AG04450 (cell line): ENCODE measurements at regions not wholly inside any gene's neighbourhood (a gene's known extent, or its start where the extent isn't known, plus 50 kb on each side); places are given as distances from the start of the nearest gene placed in this dataset.

ENCODE experiments used
- CTCF ChIA-PET: fragments of 300-600, 350-600 bp; formaldehyde crosslinking; extraction: SDS; loops from one replicate; lab custom pipeline; 2022; ENCODE audit warnings: antibody characterized with exemption, inconsistent platforms; lab: Charles Lee
- POLR2A ChIA-PET: fragments of 350-600 bp; formaldehyde crosslinking; extraction: SDS; loops from one replicate; lab custom pipeline; 2021; ENCODE audit warnings: antibody characterized with exemption, inconsistent platforms; lab: Yijun Ruan, JAX
- DNase-seq: peaks from one replicate; pipeline ENCODE4 v3.0.0-alpha.2; 2011; ENCODE audit warnings: low read depth, low spot score
- H3K27ac ChIP-seq: one replicate; pipeline ENCODE4 v1.5.1; 2012; ENCODE audit warnings: low read depth, low read length, control low read depth
- H3K27me3 ChIP-seq: one replicate; pipeline ENCODE4 v1.6.0; 2012; ENCODE audit warnings: low read length; ENCODE audit not compliant: control insufficient read depth, insufficient read depth
- H3K4me3 ChIP-seq: 2 replicates; pipeline ENCODE4 v1.5.1; 2011; ENCODE audit warnings: mild to moderate bottlenecking, low read depth, low read length, control low read depth
- H3K9me3 ChIP-seq: 2 replicates; pipeline ENCODE4 v1.5.1; 2012; ENCODE audit warnings: low read length; ENCODE audit not compliant: control insufficient read depth, insufficient read depth
- CTCF ChIP-seq: IDR thresholded peaks from 2 replicates; pipeline ENCODE4 v1.5.1; 2011; ENCODE audit warnings: low read depth, low read length, control low read depth, inconsistent platforms

DNA sequence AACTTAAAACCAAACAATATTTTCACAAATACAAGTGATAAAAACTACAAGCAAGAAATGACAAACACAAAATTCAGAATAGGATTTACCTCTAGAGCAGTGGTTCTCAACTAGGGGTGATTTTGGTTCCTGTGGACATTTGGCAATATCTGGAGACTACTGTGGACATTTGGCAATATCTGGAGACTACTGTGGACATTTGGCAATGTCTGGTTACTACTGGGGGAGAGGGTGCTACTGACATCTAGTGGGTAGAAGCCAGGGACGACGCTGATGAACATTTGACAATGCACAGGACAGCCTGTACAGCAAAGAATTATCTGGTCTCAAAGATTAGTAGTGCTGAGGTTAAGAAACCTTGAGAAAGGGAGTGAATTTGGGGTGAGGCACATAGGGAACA, 169.8 kb downstream of the CLCN4 start:
- POLR2A ChIA-PET = no interaction called here
- DNase-seq = no peak
- TF ChIP-seq CTCF = peak; percentile 45

DNA sequence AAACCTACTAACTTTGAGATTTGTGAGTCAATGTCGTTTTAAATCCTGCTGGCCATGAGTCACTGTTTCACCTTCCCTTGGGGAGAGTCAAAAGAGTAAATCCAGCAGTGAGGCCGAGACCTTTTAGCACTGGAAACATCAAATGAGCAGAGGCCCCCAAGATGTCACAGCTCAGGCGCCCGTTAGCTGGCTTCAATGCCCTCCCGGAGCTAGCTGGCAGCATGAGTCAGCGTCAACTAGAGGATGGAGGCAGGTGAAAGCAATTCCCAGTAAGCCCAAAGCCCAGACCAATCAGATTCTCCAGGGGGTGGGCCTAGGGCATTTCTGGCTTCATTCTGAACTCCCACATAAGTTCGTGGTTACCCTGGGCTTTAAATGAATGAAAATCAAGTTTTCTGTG, 170.9 kb downstream of the CLCN4 start:
- ChIA-PET CTCF (interaction anchor here (1.9 kb wide), 1 partner anchor 137 kb away, joined by 7 read pairs; no protein-coding TSS in a partner anchor), POLR2A (interaction anchor here (0.5 kb wide), 1 partner anchor 152 kb away, joined by 3 read pairs; no protein-coding TSS in a partner anchor)
- Histone ChIP-seq H3K9me3 (no peaks in the 10 kb centered on the region), H3K4me3 (no peak overlapping the region), H3K27me3 (no peaks in the 10 kb centered on the region), H3K27ac (no peak overlapping the region)
- no peak for TF ChIP-seq CTCF
- DNase-seq = no peak

More for the DNA sequence above, 169.8 kb downstream of the CLCN4 start:
- no peak overlapping the region for H3K27ac ChIP-seq
- no peaks in the 10 kb centered on the region for H3K27me3 ChIP-seq
- no peak overlapping the region for H3K4me3 ChIP-seq
- CTCF ChIA-PET = interaction anchor here (1.9 kb wide), 1 partner anchor 136 kb away, joined by 7 read pairs; no protein-coding TSS in a partner anchor
- no peaks in the 10 kb centered on the region for H3K9me3 ChIP-seq

- H3K9me3 ChIP-seq = no peaks in the 10 kb centered on the region
- no peak overlapping the region for H3K4me3 ChIP-seq
- no peak for TF ChIP-seq CTCF
- POLR2A ChIA-PET = no interaction called here
- H3K27ac ChIP-seq = no peak overlapping the region
- no peak for DNase-seq
- no peaks in the 10 kb centered on the region for H3K27me3 ChIP-seq
- CTCF ChIA-PET = no interaction called here
These were observed 173.2 kb downstream of the CLCN4 start for GRCh38 chrX:10329984-10330383.

DNA sequence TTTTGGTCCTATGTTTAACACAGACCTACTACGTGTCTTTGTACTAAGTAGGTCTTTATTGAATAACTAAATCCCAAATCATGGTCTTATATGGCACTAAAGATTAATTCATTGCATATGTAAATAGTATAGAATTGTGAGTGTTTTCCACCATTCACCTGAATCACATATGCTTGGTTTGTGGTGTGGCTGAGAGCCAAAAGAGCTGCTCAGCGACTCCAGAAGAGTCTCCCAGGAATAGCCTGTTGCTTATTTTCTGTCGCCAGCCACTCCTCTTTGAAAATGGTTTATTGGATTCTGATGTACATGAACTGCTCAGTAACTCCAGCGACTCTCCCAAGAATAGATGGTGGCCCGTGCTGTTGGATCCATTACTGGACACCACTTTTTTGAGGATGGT, 184.5 kb downstream of the CLCN4 start:
- no peak overlapping the region for H3K27ac ChIP-seq
- DNase-seq = no peak
- H3K4me3 ChIP-seq = no peak overlapping the region
- CTCF ChIA-PET = no interaction called here
- H3K9me3 ChIP-seq = no peaks in the 10 kb centered on the region
- H3K27me3 ChIP-seq = no peaks in the 10 kb centered on the region
- TF ChIP-seq CTCF = no peak
- POLR2A ChIA-PET = no interaction called here

DNA sequence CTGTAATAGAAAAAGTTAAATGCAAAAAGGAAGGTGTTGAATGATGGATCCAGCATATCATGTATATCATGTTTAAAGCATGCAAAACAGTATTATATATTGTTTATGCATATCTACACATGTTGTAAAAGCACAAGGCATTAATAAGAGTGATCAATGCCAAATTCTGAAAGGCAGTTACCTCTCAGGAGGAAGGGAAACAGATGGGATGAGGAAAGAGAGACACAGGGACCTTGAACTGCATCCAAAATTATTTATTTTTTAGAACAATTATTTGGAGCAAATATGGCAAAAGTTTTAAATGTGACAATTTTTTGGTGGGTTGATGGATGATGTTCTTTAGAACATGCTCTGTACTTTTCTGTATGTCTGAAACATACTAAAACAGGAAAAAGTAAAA, 193.4 kb downstream of the CLCN4 start:
- CTCF ChIA-PET = no interaction called here
- Histone ChIP-seq H3K4me3 (no peak overlapping the region), H3K27me3 (no peaks in the 10 kb centered on the region), H3K27ac (no peak overlapping the region), H3K9me3 (no peaks in the 10 kb centered on the region)
- TF ChIP-seq CTCF = no peak
- DNase-seq = no peak
- POLR2A ChIA-PET = no interaction called here
